M059J (cell line): ENCODE measurements at regions not wholly inside any gene's neighbourhood (a gene's known extent, or its start where the extent isn't known, plus 50 kb on each side); places are given as distances from the start of the nearest gene placed in this dataset.

ENCODE experiments used
- DNase-seq: peaks from one replicate; pipeline ENCODE4 v3.0.0-alpha.2; 2012; ENCODE audit warnings: low read depth

- peak; percentile 8 for DNase-seq
These were observed 61.7 kb upstream of the CDK13 start for GRCh38 chr7:39888171-39888853.

GRCh38 chr7:39890411-39890810 is 59.6 kb upstream of the CDK13 start:
- DNase-seq = peak; percentile 61

- DNase-seq = no peak
These were observed 58.2 kb upstream of the CDK13 start for GRCh38 chr7:39891894-39892293.

- no peak for DNase-seq
These were observed 57.7 kb upstream of the CDK13 start for GRCh38 chr7:39892361-39892760.

GRCh38 chr7:39894904-39895303 is 55.2 kb upstream of the CDK13 start:
- no peak for DNase-seq

- DNase-seq = no peak
These were observed 53.2 kb upstream of the CDK13 start for GRCh38 chr7:39896840-39897239.

GRCh38 chr7:39898867-39899266 is 51.2 kb upstream of the CDK13 start:
- no peak for DNase-seq
